SK-N-SH (cell line): ENCODE measurements at regions not wholly inside any gene's neighbourhood (a gene's known extent, or its start where the extent isn't known, plus 50 kb on each side); places are given as distances from the start of the nearest gene placed in this dataset.

Experiments used
- CTCF ChIA-PET: fragments of 300-600, 350-600 bp; formaldehyde crosslinking; extraction: SDS; loops from one replicate; lab custom pipeline; 2021; lab: Yijun Ruan, JAX
- POLR2A ChIA-PET: fragments of 350-600 bp; sonication (Branson Sonifier 250); formaldehyde crosslinking; extraction: SDS; loops from one replicate; lab custom pipeline; 2020; ENCODE audit warnings: antibody characterized with exemption, inconsistent platforms; lab: Yijun Ruan, JAX
- DNase-seq: peaks from one replicate; pipeline ENCODE4 v3.0.0; 2012
- H2AFZ ChIP-seq: fragments of 200-600 bp; sonication (generic); 2 replicates; pipeline ENCODE4 v1.8.1; 2016; ENCODE audit warnings: antibody characterized with exemption, mild to moderate bottlenecking, low read depth
- H3F3A ChIP-seq: fragments of 200-600 bp; sonication (generic); replicated peaks from 2 replicates; pipeline ENCODE3; 2016; ENCODE audit warnings: antibody characterized with exemption, mild to moderate bottlenecking; ENCODE audit not compliant: insufficient read depth
- H3K27ac ChIP-seq, 2 experiments: fragments of 200-500 bp in 1 of 2; fragments of 200-600 bp in 1 of 2; sonication (Bioruptor generic) in 1 of 2; sonication (generic), shearing (Covaris generic) in 1 of 2; 2 replicates each; pipeline versions ENCODE4 v1.5.1 to v1.6.1; 2014 to 2016; ENCODE audit warnings: low read depth in 2 of 2, inconsistent platforms in 1 of 2, low read length in 1 of 2, mild to moderate bottlenecking in 1 of 2, mixed read lengths in 1 of 2
- H3K27me3 ChIP-seq: fragments of 200-600 bp; sonication (generic), shearing (Covaris generic); 2 replicates; pipeline ENCODE4 v1.6.1; 2016; ENCODE audit warnings: mixed run types; ENCODE audit not compliant: insufficient read depth
- H3K36me3 ChIP-seq, 2 experiments: fragments of 200-500 bp in 1 of 2; fragments of 200-600 bp in 1 of 2; sonication (Bioruptor generic) in 1 of 2; sonication (generic) in 1 of 2; replicated peaks in 1 of 2; 2 replicates each; pipeline versions ENCODE3 to v1.5.1; 2014 to 2016; ENCODE audit warnings: low read length in 1 of 2, mild to moderate bottlenecking in 1 of 2; ENCODE audit not compliant: insufficient read depth in 2 of 2, control insufficient read depth in 1 of 2
- H3K4me1 ChIP-seq, 2 experiments: fragments of 200-500 bp in 1 of 2; fragments of 200-600 bp in 1 of 2; sonication (Bioruptor generic) in 1 of 2; sonication (generic), shearing (Covaris generic) in 1 of 2; 2 replicates each; pipeline versions ENCODE4 v1.5.1 to v1.6.1; 2014 to 2016; ENCODE audit warnings: low read depth in 1 of 2, low read length in 1 of 2, mixed run types in 1 of 2; ENCODE audit not compliant: insufficient read depth in 2 of 2, control insufficient read depth in 1 of 2
- H3K4me2 ChIP-seq: fragments of 200-600 bp; sonication (generic), shearing (Covaris generic); 2 replicates; pipeline ENCODE4 v1.6.1; 2017; ENCODE audit warnings: mixed run types
- H3K4me3 ChIP-seq, 2 experiments: fragments of 200-500 bp in 1 of 2; fragments of 200-600 bp in 1 of 2; sonication (Bioruptor generic) in 1 of 2; sonication (generic), shearing (Covaris generic) in 1 of 2; 2 replicates each; pipeline versions ENCODE4 v1.5.1 to v1.8.1; 2014 to 2016; ENCODE audit warnings: low read depth in 2 of 2, inconsistent platforms in 1 of 2, low read length in 1 of 2, mild to moderate bottlenecking in 1 of 2, mixed read lengths in 1 of 2, moderate library complexity in 1 of 2
- H3K79me2 ChIP-seq: fragments of 200-600 bp; sonication (generic); 2 replicates; pipeline ENCODE4 v1.8.1; 2017; ENCODE audit warnings: mild to moderate bottlenecking; ENCODE audit not compliant: insufficient read depth
- H3K9ac ChIP-seq: fragments of 200-600 bp; sonication (generic); 2 replicates; pipeline ENCODE4 v1.6.1; 2017; ENCODE audit warnings: mixed run types
- H3K9me2 ChIP-seq: fragments of 200-600 bp; sonication (generic); 2 replicates; pipeline ENCODE4 v1.6.1; 2017; ENCODE audit warnings: mixed run types
- H3K9me3 ChIP-seq: fragments of 200-600 bp; sonication (generic); 2 replicates; pipeline ENCODE4 v1.6.1; 2017; ENCODE audit warnings: mixed run types, mild to moderate bottlenecking, moderate library complexity
- H4K20me1 ChIP-seq: fragments of 200-600 bp; sonication (generic); 2 replicates; pipeline ENCODE4 v1.6.1; 2017; ENCODE audit warnings: mild to moderate bottlenecking, mixed run types; ENCODE audit not compliant: insufficient read depth
- CHD2 ChIP-seq: fragments of 150-350 bp; IDR thresholded peaks from 2 replicates; pipeline ENCODE4 v1.6.1; 2018; ENCODE audit warnings: low read length; ENCODE audit not compliant: partially characterized antibody
- CTCF ChIP-seq: fragments of 200-600 bp; sonication (generic); IDR thresholded peaks from 2 replicates; pipeline ENCODE4 v1.6.1; 2017; ENCODE audit warnings: antibody characterized with exemption, mild to moderate bottlenecking, moderate library complexity
- EP300 ChIP-seq, 2 experiments: IDR thresholded peaks; 2 replicates each; pipeline versions ENCODE4 v1.4.0 to v1.6.1; 2012; ENCODE audit warnings: borderline replicate concordance in 1 of 2, low read depth in 1 of 2, low read length in 1 of 2
- FOSL2 ChIP-seq: IDR thresholded peaks from 2 replicates; pipeline ENCODE4 v1.4.0; 2012; ENCODE audit warnings: low read depth, mild to moderate bottlenecking, moderate library complexity, borderline replicate concordance
- MAX ChIP-seq: IDR thresholded peaks from 2 replicates; pipeline ENCODE4 v1.4.0; 2012; ENCODE audit warnings: low read depth
- MXI1 ChIP-seq: IDR thresholded peaks from 2 replicates; pipeline ENCODE4 v1.6.1; 2012; ENCODE audit warnings: mild to moderate bottlenecking, low read depth, low read length, improper control_type of control experiment
- NFIC ChIP-seq: IDR thresholded peaks from 2 replicates; pipeline ENCODE4 v1.4.0; 2012; ENCODE audit warnings: borderline replicate concordance
- POLR2AphosphoS5 ChIP-seq: IDR thresholded peaks from 2 replicates; pipeline ENCODE4 v1.6.1; 2012; ENCODE audit warnings: low read depth, low read length
- RAD21 ChIP-seq: IDR thresholded peaks from 2 replicates; pipeline ENCODE4 v1.6.1; 2012; ENCODE audit warnings: mild to moderate bottlenecking, low read length
- RFX5 ChIP-seq: IDR thresholded peaks from 2 replicates; pipeline ENCODE4 v1.6.1; 2012; ENCODE audit warnings: mild to moderate bottlenecking, improper control_type of control experiment, low read length
- TAF1 ChIP-seq: IDR thresholded peaks from 2 replicates; pipeline ENCODE4 v1.6.1; 2012; ENCODE audit warnings: low read depth, mild to moderate bottlenecking, low read length, moderate library complexity, borderline replicate concordance
- TCF12 ChIP-seq: IDR thresholded peaks from 2 replicates; pipeline ENCODE4 v1.4.0; 2012
- YY1 ChIP-seq: IDR thresholded peaks from 2 replicates; pipeline ENCODE4 v1.4.0; 2012; ENCODE audit warnings: low read depth, mild to moderate bottlenecking
- WGBS: methylation state at CpG from one replicate; pipeline ENCODE4 v1.1.6; 2017; ENCODE audit warnings: low lambda C conversion rate; 5-methylcytosine and 5-hydroxymethylcytosine counted together
- TF ChIP-seq, protein P1 (sequence below): IDR thresholded peaks from 2 replicates; pipeline ENCODE4 v1.6.1; 2012; ENCODE audit warnings: mild to moderate bottlenecking, low read depth, low read length, moderate library complexity
- TF ChIP-seq, protein P2 (sequence below): IDR thresholded peaks from 2 replicates; pipeline ENCODE4; 2012

GRCh38 chr19:29088761-29089160 lies 124.2 kb downstream of the UQCRFS1 start:
- TF ChIP-seq YY1: no peak
- TF ChIP-seq RAD21: no peak
- TF ChIP-seq CHD2: no peak
- TF ChIP-seq FOSL2: no peak
- no peak for TF ChIP-seq MAX
- no peak for TF ChIP-seq MXI1
- no peak for TF ChIP-seq POLR2AphosphoS5
- TF ChIP-seq RFX5: no peak
- TF ChIP-seq, protein P1, sequence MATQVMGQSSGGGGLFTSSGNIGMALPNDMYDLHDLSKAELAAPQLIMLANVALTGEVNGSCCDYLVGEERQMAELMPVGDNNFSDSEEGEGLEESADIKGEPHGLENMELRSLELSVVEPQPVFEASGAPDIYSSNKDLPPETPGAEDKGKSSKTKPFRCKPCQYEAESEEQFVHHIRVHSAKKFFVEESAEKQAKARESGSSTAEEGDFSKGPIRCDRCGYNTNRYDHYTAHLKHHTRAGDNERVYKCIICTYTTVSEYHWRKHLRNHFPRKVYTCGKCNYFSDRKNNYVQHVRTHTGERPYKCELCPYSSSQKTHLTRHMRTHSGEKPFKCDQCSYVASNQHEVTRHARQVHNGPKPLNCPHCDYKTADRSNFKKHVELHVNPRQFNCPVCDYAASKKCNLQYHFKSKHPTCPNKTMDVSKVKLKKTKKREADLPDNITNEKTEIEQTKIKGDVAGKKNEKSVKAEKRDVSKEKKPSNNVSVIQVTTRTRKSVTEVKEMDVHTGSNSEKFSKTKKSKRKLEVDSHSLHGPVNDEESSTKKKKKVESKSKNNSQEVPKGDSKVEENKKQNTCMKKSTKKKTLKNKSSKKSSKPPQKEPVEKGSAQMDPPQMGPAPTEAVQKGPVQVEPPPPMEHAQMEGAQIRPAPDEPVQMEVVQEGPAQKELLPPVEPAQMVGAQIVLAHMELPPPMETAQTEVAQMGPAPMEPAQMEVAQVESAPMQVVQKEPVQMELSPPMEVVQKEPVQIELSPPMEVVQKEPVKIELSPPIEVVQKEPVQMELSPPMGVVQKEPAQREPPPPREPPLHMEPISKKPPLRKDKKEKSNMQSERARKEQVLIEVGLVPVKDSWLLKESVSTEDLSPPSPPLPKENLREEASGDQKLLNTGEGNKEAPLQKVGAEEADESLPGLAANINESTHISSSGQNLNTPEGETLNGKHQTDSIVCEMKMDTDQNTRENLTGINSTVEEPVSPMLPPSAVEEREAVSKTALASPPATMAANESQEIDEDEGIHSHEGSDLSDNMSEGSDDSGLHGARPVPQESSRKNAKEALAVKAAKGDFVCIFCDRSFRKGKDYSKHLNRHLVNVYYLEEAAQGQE: no peak
- TF ChIP-seq TAF1: no peak
- TF ChIP-seq NFIC: no peak
- no peak for TF ChIP-seq EP300 (IDR thresholded peaks at IDR 0.05; ENCODE audit: borderline replicate concordance in 1 of 2, low read depth in 1 of 2, low read length in 1 of 2)
- no peak for TF ChIP-seq CTCF
- no peak for TF ChIP-seq TCF12
- TF ChIP-seq, protein P2, sequence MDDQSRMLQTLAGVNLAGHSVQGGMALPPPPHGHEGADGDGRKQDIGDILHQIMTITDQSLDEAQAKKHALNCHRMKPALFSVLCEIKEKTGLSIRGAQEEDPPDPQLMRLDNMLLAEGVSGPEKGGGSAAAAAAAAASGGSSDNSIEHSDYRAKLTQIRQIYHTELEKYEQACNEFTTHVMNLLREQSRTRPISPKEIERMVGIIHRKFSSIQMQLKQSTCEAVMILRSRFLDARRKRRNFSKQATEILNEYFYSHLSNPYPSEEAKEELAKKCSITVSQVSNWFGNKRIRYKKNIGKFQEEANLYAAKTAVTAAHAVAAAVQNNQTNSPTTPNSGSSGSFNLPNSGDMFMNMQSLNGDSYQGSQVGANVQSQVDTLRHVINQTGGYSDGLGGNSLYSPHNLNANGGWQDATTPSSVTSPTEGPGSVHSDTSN: no peak
- Histone ChIP-seq H3K27me3 (peaks cover 23% of the 10 kb centered on the region; the same call in 1 of the 2 replicates), H3K4me1 (no peaks in the 10 kb centered on the region), H3K27ac (no peak overlapping the region), H3K4me2 (no peak overlapping the region), H3K9me3 (no peaks in the 10 kb centered on the region), H3K9ac (no peak overlapping the region), H3K4me3 (no peak overlapping the region), H3K9me2 (no peaks in the 10 kb centered on the region), H4K20me1 (no peaks in the 10 kb centered on the region), H3F3A (no peaks in the 10 kb centered on the region), H3K36me3 (no peaks in the 10 kb centered on the region), H2AFZ (no peak overlapping the region), H3K79me2 (no peaks in the 10 kb centered on the region)
- DNase-seq: no peak
- POLR2A ChIA-PET: interaction anchor here (0.5 kb wide), 1 partner anchor 168 kb away, joined by 3 read pairs; no protein-coding TSS in a partner anchor
- CTCF ChIA-PET: no interaction called here
- 4% methylated on average over 9 of the region's 9 CpGs for WGBS
